MG63 (cell line): ENCODE measurements at regions not wholly inside any gene's neighbourhood (a gene's known extent, or its start where the extent isn't known, plus 50 kb on each side); places are given as distances from the start of the nearest gene placed in this dataset.
A peak's percentile ranks its signal among the peaks of the same experiment; 100 is the strongest.
"Not testable (repeated sequence)": the region's sequence is repeated elsewhere in the genome, so short reads cannot be mapped to it uniquely, and the experiment has no call there.

ENCODE experiments used
- DNase-seq: peaks from one replicate; pipeline ENCODE4 v3.0.0-alpha.2; 2020
- H3K27me3 ChIP-seq: fragments of 250-450 bp; sonication (Bioruptor Pico); 2 replicates; pipeline ENCODE4 v1.5.1; 2020; ENCODE audit warnings: mild to moderate bottlenecking, moderate library complexity
- H3K36me3 ChIP-seq: fragments of 250-450 bp; sonication (Bioruptor Pico); 2 replicates; pipeline ENCODE4 v1.5.1; 2020; ENCODE audit warnings: mild to moderate bottlenecking, moderate library complexity
- H3K4me3 ChIP-seq: fragments of 250-450 bp; sonication (Bioruptor Pico); 2 replicates; pipeline ENCODE4 v1.5.1; 2020; ENCODE audit warnings: mild to moderate bottlenecking, moderate library complexity
- H3K9me3 ChIP-seq: fragments of 250-450 bp; sonication (Bioruptor Pico); 2 replicates; pipeline ENCODE4 v1.5.1; 2020; ENCODE audit warnings: mild to moderate bottlenecking, moderate library complexity

DNA sequence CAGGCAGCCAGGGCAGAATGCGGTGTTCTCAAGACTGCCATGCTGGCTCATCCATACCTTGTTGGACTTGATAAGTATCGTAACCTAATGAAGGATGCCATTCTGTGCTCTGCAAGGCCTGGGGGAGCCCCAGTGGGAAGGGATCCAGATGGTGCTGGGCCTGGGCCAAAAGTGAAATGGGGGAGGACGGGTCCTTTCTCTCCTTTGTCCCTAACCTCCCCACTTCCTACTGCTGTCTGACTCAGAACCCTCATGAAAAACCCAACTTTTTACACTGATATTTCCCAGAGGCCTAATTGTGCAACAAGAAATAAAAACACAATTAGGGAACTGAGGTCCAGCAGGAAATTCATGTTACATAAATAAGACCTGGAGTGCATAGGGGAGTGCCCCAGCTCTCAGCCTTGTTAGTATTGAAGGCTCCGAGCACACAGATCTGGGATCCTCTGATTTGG is 193.7 kb upstream of the SVIL start:
- H3K4me3 ChIP-seq: no peak overlapping the region
- H3K36me3 ChIP-seq: no peaks in the 10 kb centered on the region
- no peaks in the 10 kb centered on the region for H3K27me3 ChIP-seq
- DNase-seq: no peak
- H3K9me3 ChIP-seq: peaks cover 3% of the 10 kb centered on the region; the same call in 1 of the 2 replicates

DNA sequence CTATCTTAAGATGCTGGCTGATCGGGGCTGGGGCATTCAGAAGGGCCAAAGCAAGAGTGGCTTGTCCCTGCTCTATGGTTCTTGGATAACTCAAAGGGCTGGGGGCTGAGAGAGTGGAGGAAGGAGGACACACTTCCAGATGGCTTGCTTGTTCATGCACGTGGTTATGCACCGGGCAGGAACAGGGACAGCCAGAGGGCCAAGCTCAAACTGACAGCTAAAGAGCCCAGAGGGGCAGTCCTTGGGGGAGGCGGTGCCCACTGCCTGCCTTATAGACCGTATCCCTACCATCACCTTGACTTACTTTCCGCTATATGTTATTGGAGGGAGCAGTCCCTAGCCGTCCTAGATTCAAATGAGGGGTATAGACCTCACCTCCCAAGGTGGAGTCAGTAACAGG is 192.7 kb upstream of the SVIL start:
- DNase-seq: no peak
- H3K9me3 ChIP-seq: peaks cover 3% of the 10 kb centered on the region; the same call in 1 of the 2 replicates
- H3K4me3 ChIP-seq: no peak overlapping the region
- no peaks in the 10 kb centered on the region for H3K27me3 ChIP-seq
- no peaks in the 10 kb centered on the region for H3K36me3 ChIP-seq

DNA sequence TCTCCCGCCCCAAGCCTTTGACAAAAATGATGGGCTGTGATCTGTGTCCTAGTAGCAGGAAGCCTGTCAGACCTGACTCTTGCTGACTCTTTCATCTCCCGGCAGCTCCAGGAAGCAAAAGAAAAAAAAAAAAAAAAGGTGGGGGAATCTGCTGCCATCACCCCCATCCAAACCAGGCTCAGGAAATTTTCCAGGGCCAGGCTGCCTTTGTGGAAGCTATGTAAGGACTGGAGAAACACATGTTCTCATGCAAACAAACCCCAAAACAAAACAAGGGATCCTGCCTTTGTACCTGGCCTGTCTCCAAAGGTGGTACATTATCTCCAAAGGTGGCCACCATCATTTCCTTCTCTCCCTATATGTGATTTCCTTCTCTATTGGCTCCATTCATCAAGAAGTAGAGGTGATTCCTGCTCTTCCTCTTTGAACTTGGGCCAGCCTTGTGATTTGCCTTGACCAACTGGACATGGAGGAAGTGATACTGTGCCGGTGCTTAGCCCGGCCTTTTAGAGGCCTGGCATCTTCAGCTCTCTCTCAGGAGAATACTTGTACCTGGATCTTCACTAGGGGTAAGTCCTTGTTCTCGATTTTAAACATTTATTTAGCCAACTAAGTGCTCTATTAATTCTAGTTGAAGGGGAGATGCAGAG is 192.2 kb upstream of the SVIL start:
- peaks cover 3% of the 10 kb centered on the region; the same call in 1 of the 2 replicates for H3K9me3 ChIP-seq
- no peaks in the 10 kb centered on the region for H3K27me3 ChIP-seq
- no peaks in the 10 kb centered on the region for H3K36me3 ChIP-seq
- no peak overlapping the region for H3K4me3 ChIP-seq
- no peak for DNase-seq

DNA sequence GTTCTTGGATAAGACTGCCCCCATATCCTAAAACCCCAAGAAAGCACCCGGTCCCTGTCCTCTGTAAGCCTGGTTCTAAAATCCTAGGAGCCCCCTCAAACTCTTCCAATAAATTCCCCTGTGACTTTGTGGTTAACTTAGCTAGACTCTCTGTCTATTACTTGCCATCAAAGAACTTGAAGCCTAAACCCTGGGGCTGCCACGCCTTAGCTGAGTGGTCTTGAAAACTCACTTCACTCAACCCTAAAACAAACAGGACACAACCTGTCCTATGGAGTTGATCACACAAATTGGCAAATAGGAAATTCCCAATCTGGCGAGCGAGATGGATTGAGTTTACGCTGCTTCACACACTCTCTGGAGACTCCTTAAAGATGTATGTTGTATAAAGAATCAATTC is 191.4 kb upstream of the SVIL start:
- H3K4me3 ChIP-seq: no peak overlapping the region
- no peaks in the 10 kb centered on the region for H3K27me3 ChIP-seq
- H3K9me3 ChIP-seq: peaks cover 3% of the 10 kb centered on the region; the same call in 1 of the 2 replicates
- no peaks in the 10 kb centered on the region for H3K36me3 ChIP-seq
- DNase-seq: no peak

DNA sequence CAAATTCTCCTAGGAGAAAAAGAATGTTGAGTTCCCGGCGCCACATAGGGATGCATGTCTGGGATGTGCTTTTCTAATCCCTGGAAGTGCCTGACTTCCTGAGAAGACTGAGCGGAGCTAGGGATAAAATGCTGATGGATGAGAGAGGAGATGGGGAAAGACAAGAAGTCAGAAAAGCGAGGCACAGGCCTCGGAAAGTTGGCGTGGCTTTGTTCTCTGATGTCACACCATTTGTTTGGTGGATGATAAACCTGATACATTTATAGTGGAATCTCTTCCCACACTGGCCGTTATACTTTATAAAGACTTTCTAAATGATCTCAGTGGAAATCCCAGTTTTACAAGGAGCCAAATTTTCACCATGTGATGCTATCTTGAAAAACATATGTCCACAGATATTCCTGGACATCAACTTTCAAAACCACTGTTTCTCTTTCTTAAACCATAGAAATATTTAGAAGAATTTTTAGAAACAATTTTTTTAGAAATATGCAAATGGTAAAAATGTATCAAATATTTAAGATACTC is 188.8 kb upstream of the SVIL start:
- no peaks in the 10 kb centered on the region for H3K36me3 ChIP-seq
- no peak for DNase-seq
- H3K4me3 ChIP-seq: no peak overlapping the region
- no peaks in the 10 kb centered on the region for H3K9me3 ChIP-seq
- H3K27me3 ChIP-seq: no peaks in the 10 kb centered on the region

DNA sequence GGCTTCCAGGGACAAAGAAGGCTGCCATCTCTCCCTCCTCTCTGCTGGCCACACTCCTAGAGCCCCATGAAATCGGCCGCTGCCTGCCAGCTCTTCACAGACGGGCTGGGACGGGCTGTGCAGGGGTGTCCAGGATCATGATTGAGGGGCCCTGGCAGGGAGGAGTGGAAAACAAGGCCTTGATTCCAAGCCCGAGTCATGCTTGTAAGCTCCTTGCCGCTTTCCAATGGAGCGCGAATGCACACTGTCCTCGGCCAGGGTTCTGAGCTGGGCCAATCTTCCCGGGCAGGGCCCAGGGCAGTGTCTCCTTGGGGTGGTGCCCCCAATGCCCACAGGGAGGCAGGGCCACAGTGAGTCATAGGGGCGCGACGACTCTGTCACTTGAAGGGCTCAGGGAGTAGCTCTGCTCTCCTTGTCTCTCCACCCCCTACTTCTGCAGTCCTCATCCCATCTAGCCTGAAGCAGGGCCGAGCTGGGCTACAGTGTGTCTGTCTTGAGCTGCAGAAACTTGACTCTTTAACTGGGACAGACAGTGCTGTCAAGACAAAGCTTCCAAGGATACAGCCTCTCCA is 186.2 kb upstream of the SVIL start:
- DNase-seq: no peak
- H3K27me3 ChIP-seq: no peaks in the 10 kb centered on the region
- no peaks in the 10 kb centered on the region for H3K36me3 ChIP-seq
- H3K9me3 ChIP-seq: no peaks in the 10 kb centered on the region
- H3K4me3 ChIP-seq: no peak overlapping the region

DNA sequence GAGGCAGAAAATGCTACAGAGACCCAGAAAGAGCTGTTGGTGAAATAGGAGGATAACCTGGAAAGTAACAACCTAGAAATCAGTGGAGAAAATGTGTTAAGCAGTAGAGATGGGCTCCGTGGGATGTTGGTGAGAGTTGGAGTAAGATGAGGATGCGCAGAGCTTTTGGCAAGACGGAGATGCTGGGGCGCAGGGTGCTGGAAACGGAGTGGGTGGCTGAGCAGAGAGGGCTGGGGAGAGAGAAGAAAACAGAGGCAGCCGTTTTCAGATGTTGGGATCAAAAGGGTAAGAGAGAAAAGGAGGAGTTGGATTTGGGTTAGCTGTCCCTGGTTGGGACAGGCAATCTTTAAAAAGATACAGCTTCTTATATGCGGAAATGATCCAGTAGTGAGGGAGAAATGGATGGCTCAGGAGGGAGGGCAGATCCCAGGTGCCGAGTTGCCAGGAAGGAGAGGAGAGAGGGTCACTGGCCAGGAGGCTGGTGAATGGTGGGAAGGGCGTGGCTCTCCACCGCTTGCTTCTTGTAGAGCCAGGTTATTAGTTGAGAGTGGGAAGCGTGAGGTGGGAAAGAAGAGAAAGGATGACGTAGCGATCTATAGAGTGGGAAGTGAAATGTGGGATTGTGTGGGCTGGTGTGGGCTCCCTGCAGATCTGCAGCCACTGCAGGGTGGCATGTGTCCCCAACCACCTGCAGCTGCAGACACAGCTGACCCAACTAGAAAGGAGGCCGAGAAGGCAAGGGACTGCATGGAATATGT is 182.2 kb upstream of the SVIL start:
- DNase-seq: no peak
- Histone ChIP-seq H3K4me3 (no peak overlapping the region), H3K27me3 (no peaks in the 10 kb centered on the region), H3K9me3 (no peaks in the 10 kb centered on the region), H3K36me3 (no peaks in the 10 kb centered on the region)

DNA sequence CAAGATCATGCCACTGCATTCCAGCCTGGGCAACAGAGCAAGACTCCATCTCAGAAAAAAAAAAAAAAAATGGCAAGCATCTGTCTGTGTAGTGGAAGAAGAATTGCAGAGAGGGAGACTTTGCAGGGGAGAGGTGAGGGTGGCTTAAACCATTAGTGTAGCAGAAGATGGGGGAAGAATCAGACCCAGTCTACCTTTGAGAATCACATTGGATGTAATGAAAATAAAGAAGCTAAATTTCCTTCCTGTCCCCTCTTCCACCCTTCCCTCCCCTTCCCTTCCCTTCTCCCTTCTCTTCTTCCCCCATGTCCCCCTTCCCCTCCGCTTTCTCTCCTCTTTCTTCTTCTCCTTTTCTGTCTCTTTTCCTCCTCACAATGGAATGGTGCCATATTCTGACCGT is 180.8 kb upstream of the SVIL start:
- no peaks in the 10 kb centered on the region for H3K27me3 ChIP-seq
- no peaks in the 10 kb centered on the region for H3K9me3 ChIP-seq
- DNase-seq: no peak

DNA sequence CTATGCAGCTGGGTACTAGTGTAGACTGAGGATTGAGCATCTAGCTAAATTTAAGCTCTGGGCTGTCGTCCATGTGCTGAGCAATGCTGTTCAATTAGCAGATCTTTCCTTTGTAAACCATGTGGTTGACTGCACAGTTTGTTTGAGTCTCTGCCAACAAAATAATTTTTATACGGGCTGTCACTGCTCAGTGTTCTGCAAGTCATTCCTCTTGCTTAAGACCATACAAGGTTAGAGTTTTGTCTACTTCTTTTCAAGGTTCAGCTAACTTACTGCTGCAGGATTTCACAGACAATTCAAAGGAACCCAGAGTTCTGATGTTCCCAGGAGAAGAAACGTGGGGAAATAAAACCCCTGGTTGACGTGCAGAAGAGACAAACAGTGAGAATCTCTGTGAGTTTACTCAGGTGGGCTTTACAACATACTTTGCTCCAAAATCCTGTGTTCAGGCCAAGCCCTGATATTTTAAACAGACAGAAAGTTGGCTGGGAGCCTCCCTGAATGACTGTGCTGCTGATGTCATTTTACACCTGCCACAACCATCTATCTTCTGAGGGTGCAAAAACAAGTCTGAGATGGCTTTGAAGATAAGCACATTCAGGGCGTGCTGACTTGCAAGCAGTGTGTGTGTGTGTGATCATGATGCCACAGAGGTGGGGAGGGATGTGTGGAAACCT is 177.1 kb upstream of the SVIL start:
- Histone ChIP-seq H3K4me3 (no peak overlapping the region), H3K27me3 (no peaks in the 10 kb centered on the region), H3K36me3 (no peaks in the 10 kb centered on the region), H3K9me3 (no peaks in the 10 kb centered on the region)
- peak; percentile 79 for DNase-seq

More for the DNA sequence above, 180.8 kb upstream of the SVIL start:
- Histone ChIP-seq H3K4me3 (no peak overlapping the region), H3K36me3 (no peaks in the 10 kb centered on the region)

DNA sequence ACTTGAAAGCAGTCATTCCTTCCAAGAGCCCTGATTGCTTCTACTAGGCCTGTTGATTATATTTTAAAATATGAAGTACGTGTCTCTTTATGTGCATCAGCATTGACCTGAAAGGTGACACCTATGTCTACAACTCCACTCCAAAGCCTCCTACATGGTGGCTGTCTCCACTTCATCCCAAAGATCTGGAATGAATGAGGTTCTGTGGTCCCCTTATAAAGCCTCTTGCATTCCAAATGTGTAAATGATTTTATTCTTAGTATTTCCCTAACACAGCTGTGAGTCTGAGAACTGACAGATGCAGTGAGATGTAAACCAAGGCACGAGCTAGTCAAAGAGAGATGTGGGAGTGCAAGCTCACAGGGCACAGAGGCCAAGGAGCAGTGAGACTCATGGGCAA is 176.0 kb upstream of the SVIL start:
- H3K36me3 ChIP-seq: no peaks in the 10 kb centered on the region
- no peak for DNase-seq
- no peaks in the 10 kb centered on the region for H3K9me3 ChIP-seq
- no peak overlapping the region for H3K4me3 ChIP-seq
- H3K27me3 ChIP-seq: no peaks in the 10 kb centered on the region

DNA sequence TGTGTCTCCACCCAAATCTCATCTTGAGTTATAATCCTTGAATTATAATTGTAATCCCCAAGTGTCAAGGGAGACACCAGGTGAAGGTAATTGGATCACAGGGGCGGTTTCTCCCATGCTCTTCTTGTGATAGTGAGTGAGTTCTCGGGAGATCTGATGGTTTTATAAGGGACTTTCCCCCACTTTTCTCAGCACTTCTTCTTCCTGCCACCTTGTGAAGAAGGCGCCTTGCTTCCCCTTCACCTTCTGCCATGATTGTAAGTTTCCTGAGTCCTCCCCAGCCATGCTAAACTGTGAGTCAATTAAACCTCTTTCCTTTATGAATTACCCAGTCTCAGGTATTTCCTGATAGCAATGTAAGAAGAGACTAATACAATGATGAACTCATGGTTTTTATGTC is 175.5 kb upstream of the SVIL start:
- H3K4me3 ChIP-seq, H3K27me3 ChIP-seq, H3K36me3 ChIP-seq, H3K9me3 ChIP-seq, DNase-seq: not testable (repeated sequence)

DNA sequence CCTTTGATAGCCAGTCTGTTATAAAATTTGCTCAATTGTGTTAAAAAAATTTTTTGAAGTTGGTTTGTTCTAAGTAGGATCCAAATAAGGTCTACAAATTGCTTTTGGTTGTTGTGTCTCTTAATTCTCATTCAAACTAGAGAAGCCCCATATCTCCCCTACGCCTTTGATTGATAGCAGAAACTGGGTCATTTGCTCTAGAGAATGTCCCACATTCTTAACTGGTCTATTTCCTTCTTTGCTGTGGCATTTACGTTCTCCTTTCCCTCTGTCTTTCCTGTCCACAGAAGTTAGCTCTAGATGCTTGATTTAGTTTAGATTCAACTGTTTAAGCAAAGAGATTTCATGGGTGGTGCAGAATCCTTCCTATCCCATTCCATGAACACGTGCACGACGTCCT is 174.6 kb upstream of the SVIL start:
- no peaks in the 10 kb centered on the region for H3K36me3 ChIP-seq
- no peak for DNase-seq
- H3K27me3 ChIP-seq: no peaks in the 10 kb centered on the region
- H3K9me3 ChIP-seq: no peaks in the 10 kb centered on the region
- H3K4me3 ChIP-seq: no peak overlapping the region

DNA sequence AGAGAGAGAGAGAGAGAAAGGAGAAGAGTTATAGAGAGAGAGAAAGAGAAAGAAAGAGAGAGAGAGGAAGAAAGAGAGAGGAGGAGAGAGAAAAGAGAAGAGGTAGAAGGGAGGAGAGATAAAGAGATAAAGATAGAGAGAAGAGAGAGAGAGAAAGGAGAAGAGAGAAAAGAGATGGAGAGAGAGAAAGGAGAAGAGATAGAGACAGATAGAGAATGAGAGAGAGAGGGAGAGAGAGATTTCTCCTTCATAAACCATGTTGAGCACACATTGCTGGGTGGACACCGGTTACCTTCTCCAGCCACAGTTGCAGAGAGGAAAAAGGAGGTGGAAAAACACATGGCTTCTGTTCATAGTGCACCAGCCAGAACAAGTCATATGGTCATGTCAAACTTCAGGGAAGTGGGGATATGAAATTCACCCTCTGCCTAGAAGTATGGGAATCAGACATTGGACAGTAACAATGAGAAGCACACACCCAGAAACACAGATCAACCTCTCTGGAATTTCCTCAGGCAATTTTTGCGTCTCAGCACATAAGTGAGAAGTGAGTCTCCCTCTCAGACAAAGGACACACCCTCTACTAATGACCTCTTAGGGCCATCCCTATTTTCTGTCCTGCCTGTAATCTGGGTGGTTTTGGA is 172.5 kb upstream of the SVIL start:
- Histone ChIP-seq H3K4me3 (no peak overlapping the region), H3K36me3 (no peaks in the 10 kb centered on the region), H3K9me3 (no peaks in the 10 kb centered on the region), H3K27me3 (no peaks in the 10 kb centered on the region)
- peak; percentile 14 for DNase-seq

DNA sequence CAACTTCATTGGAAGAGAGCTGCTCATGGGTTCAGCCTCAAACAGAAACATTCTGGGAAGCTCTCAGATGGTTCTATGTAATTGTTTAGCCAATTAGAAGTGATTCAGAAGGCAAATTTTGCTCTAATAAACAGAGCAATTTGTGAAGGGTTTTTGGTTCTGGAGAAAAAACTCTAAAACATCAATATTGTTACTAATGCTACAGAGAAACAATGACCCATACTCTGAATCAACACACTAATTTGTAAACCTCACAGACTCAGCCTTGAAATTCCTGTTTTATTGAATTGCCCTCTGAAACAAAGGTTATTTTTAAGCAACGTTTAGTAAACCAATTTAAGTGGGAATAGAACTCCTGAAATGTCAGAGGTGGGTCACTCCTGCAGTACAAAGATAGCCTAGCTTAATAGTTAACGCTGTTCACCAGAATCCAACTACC is 171.6 kb upstream of the SVIL start:
- Histone ChIP-seq H3K4me3 (no peak overlapping the region), H3K27me3 (no peaks in the 10 kb centered on the region), H3K9me3 (no peaks in the 10 kb centered on the region), H3K36me3 (no peaks in the 10 kb centered on the region)
- no peak for DNase-seq

DNA sequence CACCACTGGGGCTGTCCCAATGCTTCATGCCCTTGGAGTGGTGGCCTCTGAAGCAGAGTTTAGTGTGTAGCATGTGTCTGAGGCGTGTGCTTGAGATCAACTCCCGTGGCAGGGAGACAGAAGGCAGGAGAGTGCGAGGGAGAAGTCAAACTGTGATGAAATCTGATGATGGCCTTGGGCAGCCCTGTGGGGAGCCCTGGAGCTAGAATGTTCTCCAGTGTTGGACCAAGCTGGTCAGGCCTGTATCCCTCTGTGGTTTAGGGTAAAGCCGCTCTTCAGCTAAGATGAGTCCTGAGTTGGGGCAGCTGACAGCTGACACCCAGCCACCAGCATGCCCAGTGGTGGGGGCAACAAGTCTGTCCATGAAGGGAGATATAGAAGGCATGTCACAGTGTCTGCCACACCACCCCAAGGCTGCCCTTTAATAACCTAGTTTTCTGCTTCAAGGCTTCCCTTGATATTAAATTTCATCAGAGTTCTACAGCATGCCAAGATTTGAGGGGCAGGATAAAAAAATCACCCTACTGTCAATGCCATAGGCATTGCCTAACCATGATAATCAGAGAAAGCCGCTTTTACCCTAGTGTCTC is 170.5 kb upstream of the SVIL start:
- H3K36me3 ChIP-seq: no peaks in the 10 kb centered on the region
- H3K4me3 ChIP-seq: no peak overlapping the region
- H3K27me3 ChIP-seq: no peaks in the 10 kb centered on the region
- no peak for DNase-seq
- H3K9me3 ChIP-seq: no peaks in the 10 kb centered on the region
